ENCODE measurements at regions not wholly inside any gene's neighbourhood (a gene's known extent, or its start where the extent isn't known, plus 50 kb on each side); places are given as distances from the start of the nearest gene placed in this dataset.

DNA sequence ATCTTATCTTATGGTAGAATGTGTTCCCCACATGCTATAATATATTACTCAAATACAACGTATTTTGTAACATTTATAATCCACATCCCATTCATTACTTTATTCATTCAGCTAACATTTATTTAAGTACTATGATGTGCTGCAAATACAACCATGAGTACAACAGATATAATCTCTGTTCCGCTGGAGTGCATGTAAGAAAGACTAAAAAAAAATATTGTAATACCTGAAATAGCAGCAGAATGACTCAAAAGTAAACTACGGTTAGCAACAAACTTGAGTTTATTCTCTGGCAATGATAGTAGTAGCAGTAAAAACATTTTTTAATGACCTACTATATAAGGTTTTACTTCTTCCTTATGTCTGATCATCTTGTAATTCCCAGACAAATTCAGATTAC, 1776.3 kb downstream of the STIM2 start:
- no peak for DNase-seq (ENCODE audit: low read depth in 2 of 2)

DNA sequence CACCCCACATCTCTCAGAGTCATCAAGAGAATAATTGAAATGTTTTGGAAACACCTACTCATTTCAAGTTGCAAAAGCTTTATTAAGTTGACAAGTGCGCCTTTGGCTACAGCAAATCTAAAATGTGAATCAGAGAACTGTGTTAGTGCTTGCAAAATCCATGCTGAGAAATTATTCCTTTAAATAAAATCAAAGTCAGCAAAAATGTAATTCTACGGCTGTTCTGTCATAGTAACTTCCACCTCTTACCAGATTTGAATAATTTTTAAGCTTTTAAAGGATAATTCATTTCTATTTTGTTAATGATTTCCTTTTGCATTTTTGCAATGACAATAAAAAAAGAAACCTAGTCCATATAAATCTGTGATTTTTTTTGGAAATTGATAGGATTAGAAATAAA, 1779.1 kb downstream of the STIM2 start:
- DNase-seq (ENCODE audit: low read depth in 2 of 2): no peak

DNA sequence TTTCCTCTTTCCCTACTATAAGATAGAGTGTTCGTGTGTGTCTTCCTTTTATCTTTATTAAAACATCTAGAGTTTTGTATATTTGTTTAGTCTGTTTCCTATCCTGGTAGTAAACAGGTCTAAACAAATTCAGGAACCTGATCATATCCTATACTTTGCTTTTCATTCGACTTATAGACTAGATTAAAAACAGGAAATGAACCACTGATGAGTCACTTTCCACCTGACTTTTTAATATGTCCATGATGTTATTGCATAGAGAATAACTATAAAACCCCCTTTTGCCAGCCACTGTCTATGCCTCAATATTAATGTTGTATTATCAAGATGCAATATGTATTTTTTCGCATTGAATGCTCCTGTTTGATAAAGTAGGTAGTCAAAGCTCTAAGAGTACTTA, 1794.0 kb downstream of the STIM2 start:
- no peak for DNase-seq (ENCODE audit: low read depth in 2 of 2)

DNA sequence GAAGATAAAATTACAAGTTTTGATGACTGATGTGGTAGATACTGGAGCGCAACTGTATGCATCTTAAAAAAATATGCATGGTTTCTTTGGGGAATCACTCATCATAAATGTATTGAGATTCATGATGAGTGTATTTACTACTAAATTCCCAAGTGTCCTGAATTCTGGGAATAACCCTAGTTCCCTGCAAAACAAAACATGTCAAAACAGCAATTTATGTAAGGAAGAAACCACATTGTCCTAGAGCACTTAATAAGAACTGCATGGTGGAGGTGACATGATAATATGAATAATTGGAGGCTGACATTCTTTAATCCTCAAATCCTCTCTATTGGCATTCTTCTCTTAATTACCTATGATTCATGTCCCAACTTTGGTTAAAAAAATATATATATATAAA, 1804.7 kb downstream of the STIM2 start:
- peak; percentile 26 to 27 for DNase-seq (ENCODE audit: low read depth in 2 of 2)

DNA sequence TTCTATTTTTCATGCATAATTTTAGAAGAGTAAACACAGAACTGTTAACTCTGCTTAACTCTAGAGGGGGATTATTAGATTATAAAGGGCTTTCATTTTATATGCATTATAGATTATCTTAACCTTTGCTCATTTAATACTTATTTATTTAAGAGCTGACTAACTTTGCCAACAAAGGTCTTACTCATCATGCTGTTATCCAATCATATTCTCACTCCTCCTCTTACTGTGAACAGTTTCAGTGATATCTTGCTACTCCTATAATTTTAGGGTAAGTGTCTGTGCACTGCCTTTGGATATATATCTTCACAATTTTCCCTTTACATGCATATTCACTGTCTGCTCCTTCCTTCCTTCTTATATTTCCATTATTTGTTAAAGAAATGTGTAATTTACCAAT, 1814.9 kb downstream of the STIM2 start:
- DNase-seq (ENCODE audit: low read depth in 2 of 2): no peak

DNA sequence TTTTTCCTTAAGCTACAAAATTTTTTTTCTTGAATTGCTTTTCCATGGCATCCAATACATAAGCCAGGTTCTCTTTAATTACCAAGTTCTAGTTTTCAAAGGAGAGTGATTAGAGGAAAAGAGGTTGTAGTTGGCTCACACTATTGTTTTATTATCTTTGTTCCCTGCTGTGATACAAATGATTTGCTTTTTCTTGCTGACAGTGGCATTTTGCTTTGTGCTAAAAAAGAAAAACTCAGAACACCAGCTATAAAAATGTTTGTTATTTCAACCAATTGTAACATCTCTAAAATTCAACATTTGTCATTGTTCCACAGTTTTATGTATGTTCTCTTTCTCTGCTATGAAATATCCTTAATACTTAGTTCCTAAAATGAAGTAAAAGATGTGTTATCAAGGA, 1817.2 kb downstream of the STIM2 start:
- DNase-seq (ENCODE audit: low read depth in 2 of 2): no peak

DNA sequence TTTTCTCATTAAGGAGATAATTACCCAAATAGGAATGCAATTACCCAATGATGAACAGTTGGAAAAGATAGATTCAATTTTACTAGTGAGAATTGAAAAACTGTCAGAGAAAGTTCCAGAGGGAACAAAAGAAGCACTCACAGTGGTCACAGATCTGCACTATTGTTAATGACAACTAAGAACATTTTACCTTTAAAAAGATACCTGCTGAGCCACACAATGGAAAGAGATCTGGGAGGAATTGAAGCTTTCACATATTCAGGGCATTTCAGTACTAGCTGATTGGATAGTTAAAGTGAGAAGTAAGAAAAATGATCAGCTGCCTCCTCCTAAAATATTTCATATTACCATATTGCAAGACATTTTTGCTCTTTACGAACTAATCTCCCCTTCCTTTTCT, 1822.2 kb downstream of the STIM2 start:
- no peak for DNase-seq (ENCODE audit: low read depth in 2 of 2)

DNA sequence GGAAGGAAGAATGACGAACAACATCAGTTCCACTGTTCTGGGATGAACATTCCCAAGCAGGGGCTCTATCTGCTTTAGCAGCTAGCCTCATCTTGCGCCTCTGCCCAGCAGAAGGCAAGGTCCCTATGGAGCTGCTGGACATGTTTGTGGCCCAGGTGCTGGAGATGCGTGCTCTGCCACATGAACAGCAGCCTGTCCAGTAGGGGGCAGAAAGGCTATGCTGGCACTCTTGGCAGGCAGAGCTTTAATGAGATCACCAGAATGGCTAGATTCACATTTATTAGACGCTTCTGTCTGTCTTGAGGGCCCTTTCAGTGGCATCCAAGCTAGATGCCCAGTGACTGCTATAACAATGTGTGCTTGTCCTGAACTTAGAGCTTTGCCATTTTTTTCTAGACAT, 1826.0 kb downstream of the STIM2 start:
- DNase-seq (ENCODE audit: low read depth in 2 of 2): no peak

DNA sequence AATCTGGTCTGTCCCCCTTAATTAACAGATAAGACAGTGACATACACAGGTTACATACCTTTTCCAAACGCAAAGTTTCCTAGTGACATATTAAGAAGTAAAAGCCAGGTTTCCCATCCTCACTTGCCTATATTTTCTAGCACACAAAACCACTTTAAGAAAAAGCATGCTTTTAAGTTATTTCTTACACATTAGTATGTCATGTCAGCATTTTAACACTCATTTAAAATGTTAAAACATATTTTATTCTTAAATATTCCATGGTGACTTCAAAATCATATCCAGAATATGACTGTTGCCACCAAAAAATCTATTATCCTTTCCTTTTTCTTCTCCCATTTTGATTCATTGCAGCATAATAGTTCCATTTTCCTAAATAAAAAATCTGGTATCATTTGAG, 1830.2 kb downstream of the STIM2 start:
- DNase-seq (ENCODE audit: low read depth in 2 of 2): no peak

DNA sequence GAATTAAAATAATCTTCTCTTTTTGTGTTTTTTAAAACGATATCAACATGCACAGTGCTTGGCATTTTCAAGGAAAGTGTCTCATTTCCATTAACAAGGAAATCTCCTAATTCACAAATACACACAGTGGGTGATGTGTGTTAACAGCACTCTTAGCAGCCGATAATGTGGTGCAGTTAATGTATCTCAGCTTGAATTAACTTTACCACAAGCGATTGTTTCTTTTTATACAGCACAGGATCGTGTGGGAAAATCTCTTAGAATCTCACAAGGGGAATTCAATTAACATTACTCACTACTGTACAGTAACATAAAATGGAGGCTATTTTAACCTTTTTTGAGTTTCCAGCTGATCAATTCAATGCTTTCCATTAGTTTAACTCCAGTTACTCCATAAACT, 1841.9 kb downstream of the STIM2 start:
- no peak for DNase-seq (ENCODE audit: low read depth in 2 of 2)

DNA sequence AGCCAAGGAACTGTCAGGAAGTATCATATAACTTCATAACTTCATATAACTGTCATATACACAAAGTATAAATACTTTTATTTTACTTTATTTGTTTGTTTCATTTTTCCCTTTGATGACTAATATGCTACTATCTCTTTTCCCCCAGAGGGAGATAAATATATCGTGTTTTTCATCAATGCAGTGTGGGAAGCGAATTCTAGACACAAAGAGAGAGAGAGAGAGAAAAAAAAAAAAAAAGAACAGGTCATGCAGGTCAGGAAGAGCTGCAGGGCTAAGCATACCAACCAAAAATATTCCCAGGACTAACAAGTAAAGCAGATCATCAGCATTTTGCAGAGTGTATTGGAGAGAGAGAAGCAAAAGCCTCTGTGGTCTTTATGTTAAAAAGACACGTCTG, 1849.2 kb downstream of the STIM2 start:
- DNase-seq (ENCODE audit: low read depth in 2 of 2): peak; percentile 0 to 2

DNA sequence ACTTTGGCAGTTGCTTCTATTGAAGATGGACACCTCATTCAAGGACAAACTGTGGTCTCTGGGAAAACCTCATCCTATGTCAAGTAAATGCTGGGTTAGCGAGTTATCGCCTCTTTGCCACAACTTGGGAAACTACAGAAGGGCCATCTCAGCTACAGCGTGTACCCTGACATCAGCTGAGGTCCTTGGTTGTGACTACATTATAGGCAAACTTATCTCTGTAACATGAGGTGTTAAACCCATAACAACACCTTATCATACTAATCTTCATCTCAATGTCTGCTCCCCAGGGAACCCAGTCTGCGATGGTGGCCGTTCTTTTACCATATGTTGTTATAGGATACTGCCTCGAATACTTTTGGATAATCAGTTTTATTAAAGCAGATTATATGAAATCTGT, 1862.7 kb downstream of the STIM2 start:
- DNase-seq (ENCODE audit: low read depth in 2 of 2): no peak

DNA sequence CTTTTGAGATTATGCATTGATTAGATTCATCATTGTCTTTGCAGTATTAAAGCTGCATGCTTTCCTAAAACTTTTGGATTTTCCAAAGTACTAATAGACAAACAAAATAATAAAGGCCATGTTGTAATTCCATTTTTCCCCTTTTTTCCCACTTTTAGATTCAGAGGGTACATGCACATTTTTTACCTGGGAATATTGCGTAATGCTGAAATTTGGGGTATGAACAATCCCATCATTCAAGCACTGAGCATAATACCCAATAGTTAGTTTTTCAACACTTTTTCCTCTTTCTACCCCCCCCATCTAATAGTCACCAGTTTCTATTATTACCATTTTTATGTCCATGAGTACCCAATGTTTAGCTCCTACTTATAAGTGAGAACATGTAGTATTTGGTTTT, 1863.6 kb downstream of the STIM2 start:
- no peak for DNase-seq (ENCODE audit: low read depth in 2 of 2)

DNA sequence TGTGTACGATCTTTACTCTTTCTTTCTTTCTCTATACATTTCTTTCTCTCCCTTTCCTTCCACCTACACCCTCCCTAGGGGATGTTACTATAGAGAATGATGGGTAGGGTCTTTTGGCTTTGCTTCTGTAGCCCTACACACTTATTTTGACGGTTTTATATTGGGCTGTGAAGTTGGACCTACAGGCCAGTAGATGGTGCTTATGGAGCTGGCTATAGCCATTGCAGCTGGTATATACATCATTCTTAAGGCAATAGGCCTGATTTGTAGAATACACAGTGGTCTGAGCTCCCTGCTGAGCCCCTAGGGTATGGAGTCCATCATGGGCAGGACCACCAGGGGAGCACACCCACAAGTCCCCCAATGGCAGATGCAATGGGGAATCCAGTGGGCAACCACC, 1869.7 kb downstream of the STIM2 start:
- no peak for DNase-seq (ENCODE audit: low read depth in 2 of 2)

DNA sequence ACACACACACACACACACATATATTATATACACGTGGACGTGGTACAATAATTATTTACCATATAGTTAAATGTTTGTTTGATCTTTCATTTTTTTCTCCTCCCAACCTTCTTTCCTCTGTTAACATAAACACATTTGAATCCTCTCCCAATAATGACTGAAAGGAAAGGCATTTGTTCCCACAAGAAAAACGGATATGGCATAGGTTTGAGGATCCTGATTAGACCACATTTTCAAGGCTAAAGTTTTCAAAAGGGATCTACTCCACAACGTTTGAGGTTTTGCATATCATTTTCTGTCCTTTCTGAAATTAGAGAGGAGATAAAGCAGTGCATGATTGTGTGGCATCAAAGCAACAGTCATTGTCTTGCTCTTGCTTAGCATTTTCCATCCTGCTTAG, 1883.4 kb downstream of the STIM2 start:
- no peak for DNase-seq (ENCODE audit: low read depth in 2 of 2)

DNA sequence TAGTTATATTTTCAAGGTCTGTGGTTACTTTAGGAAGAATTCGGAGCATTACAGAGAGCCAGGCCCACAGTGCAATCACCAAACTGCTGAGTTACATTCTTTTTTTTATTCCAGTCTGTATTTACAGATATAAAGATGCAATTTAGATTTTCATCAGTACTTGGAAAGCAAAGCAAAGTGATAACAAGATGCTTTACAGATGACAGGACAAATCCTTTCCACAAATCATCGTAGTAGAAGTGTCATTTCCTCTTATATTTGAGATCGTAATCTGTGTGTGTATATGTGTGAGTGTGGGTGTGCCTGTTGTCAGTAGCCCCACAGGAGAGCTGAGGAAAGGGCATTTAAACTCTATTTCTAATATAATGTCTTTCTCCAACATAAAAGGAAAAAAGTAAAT, 1893.7 kb downstream of the STIM2 start:
- no peak for DNase-seq (ENCODE audit: low read depth in 2 of 2)

DNA sequence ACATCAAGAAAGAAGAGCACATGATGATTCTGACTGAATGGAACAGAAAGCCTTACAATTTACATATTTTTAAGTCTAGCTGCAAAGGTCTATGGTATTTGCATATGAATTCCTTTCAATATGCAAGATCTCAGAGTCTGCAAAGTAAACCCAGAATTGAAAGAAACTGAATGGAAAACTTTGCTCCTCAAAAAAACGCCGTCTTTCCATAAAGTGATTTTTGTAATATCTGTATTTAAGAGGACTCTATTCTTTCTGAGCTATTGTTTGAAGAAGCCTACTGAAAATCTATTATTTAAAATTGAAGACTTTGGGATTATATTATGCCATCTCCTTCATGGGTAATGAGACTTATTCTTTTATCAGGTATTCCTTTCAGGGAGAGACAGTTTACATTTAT, 1894.4 kb downstream of the STIM2 start:
- DNase-seq (ENCODE audit: low read depth in 2 of 2): no peak

DNA sequence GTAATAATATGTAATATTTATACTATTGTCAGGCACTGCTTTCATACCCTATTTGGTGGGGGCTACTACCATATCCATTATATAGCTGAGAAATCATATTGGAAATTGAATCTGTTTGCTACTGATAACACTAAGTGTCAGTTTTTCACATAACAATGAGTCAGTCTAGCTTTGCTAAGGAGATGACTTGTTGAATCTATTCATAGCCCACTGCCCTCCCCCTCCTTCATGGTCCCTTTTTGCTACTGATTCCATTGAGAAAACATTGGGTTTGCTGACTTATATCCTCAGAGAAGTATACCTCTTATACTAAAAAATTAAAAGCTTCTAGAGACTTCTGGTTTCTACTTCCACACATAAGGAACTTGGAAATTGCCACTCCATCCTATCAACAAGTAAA, 1898.4 kb downstream of the STIM2 start:
- DNase-seq (ENCODE audit: low read depth in 2 of 2): no peak

DNA sequence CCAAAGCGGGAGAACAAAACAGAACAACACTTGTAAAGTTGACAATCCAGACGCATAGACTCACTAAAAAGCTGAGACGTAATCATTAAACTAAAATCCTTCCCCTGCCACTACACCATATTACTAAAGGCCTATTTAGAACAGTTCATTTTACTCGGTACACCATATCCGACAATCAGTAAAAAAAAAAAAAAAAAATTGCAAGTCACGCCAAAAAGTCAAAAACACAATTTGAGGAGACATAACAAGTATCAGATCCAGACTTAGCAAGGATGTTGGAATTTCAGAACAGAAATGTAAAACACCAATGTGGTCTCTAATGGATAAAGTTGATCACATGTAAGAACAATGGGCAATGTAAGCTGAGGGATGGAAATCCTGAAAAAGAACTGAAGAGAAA, 1899.4 kb downstream of the STIM2 start:
- no peak for DNase-seq (ENCODE audit: low read depth in 2 of 2)

DNA sequence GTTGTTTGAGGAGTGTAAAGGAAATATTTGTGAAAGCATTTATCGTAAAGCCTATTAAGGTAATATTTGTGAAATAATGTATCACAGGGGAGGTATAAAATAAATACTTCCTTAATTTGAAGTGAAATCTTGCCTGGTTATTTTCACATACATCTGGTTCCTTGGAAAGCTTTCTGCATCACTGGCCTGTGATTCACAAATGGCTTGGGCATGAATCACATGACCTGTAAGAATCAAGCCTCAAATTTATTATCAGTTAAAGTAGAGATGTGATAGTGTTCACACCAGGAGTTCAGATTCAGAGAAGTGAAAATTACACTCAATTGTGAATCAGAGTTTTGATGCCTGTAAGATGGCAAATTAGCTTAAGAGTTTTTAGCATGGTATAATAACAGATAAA, 1911.4 kb downstream of the STIM2 start:
- peak; percentile 31 to 34 for DNase-seq (ENCODE audit: low read depth in 2 of 2)

DNA sequence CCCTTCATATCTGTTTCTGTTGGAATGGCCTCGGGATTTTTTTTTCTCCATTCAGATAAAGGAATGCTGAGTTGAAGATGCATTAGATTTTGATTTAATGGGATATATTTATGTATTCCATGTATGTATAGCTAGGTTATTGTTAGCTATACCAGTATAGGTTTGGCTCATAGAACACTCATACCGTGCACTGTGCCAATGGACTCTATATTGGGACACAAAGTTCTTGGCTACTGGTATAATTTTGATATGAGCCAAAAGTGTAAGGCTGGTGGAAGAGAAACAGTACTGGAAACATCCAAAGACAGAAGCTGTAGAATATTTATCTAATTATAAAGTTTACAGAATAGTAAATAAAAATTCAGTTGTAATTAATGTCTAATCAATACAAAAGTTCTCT, 1912.1 kb downstream of the STIM2 start:
- DNase-seq (ENCODE audit: low read depth in 2 of 2): no peak

DNA sequence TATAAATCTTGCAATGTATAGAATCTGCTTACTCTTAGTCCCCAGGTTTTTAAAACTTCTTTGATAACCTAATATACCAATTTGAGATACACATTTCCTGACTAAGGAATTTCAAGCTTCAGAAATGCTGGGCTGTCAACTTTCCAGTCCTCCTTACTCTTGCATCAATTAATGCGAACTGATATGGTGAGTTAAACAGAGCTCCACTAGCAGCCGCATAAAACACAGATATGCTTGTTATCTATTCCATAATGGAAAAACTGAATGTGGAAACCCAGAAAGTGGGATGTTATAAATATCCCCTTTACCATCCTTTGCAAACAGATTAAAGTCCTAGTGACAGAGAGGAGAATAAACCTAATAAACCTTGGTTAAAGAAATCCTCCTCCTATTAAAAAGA, 1913.7 kb downstream of the STIM2 start:
- no peak for DNase-seq (ENCODE audit: low read depth in 2 of 2)

DNA sequence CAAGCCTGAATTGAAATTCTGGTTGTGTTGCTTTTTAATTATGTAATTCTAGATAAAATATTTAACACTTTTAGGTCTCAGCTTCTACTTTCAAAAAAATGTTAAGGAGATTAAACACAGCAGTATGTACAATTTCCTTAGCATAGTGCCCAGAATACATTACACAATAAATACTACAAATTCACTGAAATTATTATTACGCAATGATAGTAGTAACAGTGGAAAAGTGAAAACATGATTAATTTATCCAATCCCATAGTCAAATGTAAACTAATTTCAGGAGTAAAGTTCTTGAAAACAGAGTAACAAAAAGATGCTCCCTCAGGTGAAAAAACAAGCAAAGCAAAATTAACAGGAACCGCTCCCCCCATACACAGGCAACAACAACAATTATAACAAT, 1915.4 kb downstream of the STIM2 start:
- DNase-seq (ENCODE audit: low read depth in 2 of 2): no peak

DNA sequence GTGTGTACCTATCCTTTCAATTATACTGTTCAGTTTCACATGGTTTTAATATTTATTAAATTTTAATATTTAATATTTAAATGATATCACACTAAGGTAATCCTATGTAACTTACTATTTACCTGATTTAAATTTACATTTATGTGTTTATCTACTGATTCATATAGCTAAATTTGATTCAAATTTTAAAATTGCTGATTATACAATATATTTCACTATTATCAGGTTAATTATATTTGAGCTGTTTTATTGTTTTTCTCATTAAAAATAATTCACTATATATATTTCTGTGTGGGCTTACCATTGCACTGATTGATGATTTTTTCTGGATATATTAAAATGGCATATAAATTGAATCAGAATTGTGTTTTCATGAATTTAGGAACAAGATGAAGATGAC, 1923.5 kb downstream of the STIM2 start:
- no peak for DNase-seq (ENCODE audit: low read depth in 2 of 2)

DNA sequence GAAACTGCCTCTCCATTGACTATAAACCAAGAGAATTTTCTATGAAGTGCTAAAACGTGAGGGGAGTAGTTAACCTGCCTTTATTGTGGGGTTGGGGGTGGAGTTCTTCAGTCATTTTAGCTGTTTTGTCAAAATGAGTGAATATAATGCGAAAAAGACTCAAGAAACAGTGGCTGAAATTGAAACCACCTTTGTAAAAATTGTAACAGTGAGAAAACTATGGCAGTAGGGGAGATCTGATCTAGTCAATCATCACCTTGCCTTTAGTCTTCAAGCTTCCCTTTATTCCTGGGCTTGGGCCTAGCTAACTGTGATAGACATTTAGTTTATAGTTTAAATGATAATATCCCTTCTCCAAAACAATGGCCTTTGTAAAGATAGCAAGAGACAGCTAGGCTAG, 1927.3 kb downstream of the STIM2 start:
- DNase-seq (ENCODE audit: low read depth in 2 of 2): no peak

All from fibroblast of skin of left quadriceps (primary cell).